Activated naive CD4-positive, alpha-beta T cell treated with Interleukin-2 at 50 U/mL for 16 hours (primary cell): ENCODE measurements at regions not wholly inside any gene's neighbourhood (a gene's known extent, or its start where the extent isn't known, plus 50 kb on each side); places are given as distances from the start of the nearest gene placed in this dataset.

Experiments used
- DNase-seq: peaks from one replicate; pipeline ENCODE4 v3.0.0-alpha.2; 2020

DNA sequence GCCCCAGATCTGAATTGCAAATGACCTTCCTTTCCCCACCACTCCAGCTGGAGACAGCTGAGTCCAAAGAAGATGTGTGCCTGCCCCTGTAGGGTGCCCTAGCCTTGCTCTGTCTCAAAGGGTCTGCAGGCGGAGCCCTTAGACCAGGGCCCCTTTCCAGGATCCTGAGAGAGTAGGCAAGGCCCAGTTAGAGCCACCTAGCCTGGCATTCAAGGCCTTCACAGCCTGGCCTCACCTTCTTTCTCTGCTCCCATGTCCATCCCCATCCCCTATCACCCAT lies 66.6 kb upstream of the LHX1 start:
- DNase-seq: no peak

- no peak for DNase-seq
Measured at GRCh38 chr17:36875698-36876293, 61.5 kb upstream of the LHX1 start.

DNA sequence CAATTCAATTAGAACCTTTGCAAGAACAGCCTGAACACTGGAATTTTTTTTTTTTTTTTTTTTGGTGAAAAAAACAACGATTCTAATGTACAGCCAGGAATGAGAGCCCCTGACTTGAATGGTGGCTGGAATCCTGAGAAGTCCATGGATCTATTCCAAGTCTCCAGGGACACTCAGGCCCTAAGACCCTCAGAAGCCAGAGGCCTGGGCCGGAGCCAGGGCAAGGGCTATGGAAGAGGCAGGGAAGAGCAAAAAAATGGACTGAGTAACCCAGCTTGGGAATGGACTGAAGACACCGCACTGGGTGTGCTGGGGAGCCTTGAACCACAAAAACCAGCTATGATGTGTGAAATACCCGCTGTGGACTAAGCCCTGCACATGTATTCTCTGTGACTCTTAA lies 60.3 kb upstream of the LHX1 start:
- DNase-seq: no peak

- no peak for DNase-seq
Measured at GRCh38 chr17:36877771-36878170, 59.5 kb upstream of the LHX1 start.

DNA sequence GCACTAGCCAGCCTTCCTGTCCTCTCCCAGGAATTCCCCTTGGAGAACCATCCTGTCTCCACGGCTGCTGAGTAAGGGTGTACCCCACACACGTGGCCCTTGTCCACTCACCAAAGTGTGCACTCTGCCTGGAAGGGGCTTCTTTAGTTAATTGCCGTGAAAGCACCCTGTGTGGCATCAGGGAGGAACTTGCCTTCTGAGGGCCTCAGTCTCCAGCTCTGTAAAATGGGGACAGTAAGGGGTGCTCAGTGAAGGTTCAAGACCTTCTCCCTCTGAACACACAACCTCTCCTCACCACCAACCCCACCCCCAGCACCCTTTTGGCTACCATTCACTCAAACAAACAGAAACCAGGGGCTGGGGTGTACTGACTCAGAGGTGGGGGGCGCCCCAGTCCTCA lies 59.1 kb upstream of the LHX1 start:
- DNase-seq: no peak

DNA sequence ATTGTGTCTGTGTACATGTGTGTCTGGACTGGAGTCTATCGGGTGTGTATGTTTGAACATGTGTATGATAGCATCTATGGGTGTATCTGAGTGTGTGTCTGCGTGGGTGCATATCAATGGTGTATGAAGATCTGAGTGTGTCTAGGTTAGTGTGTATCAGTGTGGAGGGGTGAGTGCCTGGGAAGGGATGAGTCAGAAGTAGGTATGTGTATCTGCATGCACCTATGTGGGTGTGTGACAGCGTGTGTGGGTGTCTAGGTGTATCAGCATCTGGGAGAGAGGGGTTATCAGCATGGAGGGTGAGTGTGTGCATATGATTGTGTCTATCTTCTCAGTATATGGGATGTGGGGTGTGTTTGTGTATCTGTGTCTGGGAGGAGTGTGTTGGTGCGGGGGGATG lies 58.2 kb upstream of the LHX1 start:
- DNase-seq: no peak

DNA sequence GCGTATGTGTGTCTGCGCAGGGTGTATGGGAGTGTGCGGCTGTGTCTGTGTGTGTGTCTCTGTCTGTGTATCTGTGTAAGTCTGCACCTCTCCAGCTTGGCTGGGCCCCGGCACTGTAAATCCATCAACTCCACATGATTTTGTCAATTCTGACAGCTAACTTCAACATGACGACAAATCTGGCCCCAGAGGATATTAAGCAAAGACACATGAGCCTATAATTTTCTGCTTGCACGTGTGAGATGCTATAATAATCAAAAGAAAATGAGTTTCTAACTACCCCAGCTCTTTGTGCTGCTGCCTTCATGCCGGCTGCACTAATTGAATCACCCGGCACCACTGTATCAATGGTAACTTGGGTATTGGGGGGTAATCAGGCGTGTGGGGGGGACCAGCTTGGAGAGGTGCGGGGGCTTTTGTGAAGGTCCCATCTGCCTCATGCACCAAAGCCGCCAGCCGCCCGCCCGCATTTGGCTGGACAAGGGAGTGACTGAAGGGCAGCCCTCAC lies 57.6 kb upstream of the LHX1 start:
- DNase-seq: no peak

- DNase-seq: no peak
Measured at GRCh38 chr17:36880268-36880905, 56.9 kb upstream of the LHX1 start.

- DNase-seq: no peak
Measured at GRCh38 chr17:36881323-36881722, 56.0 kb upstream of the LHX1 start.

DNA sequence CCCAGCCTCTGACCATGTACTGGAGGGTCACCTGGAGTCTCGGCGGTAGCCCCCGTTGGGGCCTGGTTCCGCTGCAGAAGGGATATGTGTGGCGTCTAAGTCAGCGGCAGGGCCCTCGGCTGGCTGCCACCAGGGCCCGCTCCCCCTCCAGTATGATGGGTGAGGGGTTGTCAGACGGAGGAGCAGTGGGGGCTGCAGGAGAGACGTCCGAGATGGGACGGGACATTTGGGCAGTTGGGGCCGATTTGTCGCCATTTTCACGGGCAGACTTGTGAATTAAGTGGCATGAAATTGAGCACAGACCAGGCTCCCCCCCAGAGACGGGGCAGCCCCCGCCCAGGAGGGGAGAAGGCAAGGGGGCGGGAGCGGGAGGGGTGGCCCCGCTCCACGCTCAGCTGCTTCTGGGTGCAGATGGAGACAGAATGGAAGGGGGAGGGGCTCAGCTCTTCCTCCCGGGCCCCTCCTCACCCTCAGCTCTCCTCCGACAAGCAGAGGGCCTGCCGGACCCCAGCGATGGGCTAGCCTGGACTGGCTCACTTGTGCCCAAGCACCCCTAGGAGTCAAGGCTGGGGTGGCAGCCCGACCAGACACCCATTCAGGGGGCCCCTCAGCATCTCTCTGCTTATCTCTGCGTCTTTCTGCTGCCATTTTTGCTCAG lies 52.7 kb upstream of the LHX1 start:
- no peak for DNase-seq

DNA sequence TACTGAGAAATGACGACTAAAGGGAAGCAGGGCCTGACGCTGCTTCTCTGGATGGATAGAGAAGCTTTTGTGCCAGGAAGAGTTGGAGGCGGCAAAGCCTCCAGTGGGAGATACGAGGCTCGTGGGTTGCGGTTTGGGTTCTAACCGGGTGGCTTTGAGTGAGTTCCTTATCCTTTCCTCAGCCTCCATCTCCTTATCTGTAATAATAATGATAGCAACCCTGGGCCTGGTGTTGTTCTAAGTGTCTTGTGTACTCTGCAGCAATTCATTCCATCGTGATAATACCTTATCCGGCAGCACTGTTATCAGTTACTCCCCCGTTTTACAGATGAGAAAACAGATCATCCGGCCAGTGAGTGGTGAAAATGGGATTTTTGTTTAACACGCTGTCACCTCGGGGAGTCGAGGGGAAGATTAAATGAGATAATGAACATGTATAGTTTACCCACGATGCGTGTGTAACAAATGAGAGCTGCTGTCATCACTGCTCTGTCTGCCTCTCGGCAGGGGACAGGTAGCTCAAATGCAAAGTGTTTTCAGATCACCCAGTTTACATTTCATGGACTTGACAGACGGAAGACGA lies 52.0 kb upstream of the LHX1 start:
- no peak for DNase-seq

DNA sequence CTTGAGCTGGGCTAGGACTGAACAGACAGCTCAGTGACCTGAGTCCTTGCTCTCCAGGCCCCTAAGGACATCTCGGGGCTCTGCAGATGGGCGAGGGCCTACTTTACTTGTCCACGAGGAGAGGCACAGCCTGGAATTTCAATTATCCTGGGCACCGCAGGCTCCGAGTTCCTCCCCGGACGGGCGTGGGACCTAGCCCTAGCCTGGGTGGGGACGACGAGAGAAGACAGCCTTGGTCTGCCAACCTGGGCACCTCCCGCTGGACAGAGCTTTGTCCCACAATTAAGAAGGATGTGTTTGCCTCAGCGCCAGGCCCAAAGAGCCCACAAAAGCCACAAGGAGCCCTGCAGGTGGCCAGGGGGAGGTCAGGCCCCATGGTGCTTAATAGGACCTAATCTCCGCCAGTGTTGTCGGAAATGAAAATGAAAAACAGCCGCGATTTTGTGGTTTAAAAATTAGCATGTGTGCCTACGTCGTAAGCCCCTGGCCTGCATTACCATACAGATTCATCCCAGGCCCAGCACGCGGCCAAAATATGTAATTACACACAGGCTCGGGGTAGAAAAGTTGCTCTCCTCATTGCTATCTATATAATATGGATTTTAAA lies 51.4 kb upstream of the LHX1 start:
- DNase-seq: no peak
